HepG2 (cell line): ENCODE measurements at regions not wholly inside any gene's neighbourhood (a gene's known extent, or its start where the extent isn't known, plus 50 kb on each side); places are given as distances from the start of the nearest gene placed in this dataset.

Experiments
- ATAC-seq: fragments of 200-7000 bp; cut with Tn5 transposase; 3 replicates; pipeline ENCODE4 v1.9.1; 2020; ENCODE audit warnings: mild to moderate bottlenecking, moderate library complexity
- BruUV-seq: library from RNA; stranded (reverse); fragments of 400-500 nt; replicated peaks from 2 replicates; lab custom pipeline; 2021; lab: Mats Ljungman, UMichigan
- CTCF ChIA-PET: fragments of 300-600 bp; formaldehyde crosslinking; extraction: SDS; loops from one replicate; lab custom pipeline; 2021; ENCODE audit warnings: low total read pairs, inconsistent platforms, low intra/inter-chr PET ratio; lab: Yijun Ruan, JAX
- POLR2A ChIA-PET: fragments of 350-600 bp; sonication (Branson Sonifier 250); formaldehyde crosslinking; loops from one replicate; lab custom pipeline; 2020; ENCODE audit warnings: antibody characterized with exemption, inconsistent platforms; lab: Yijun Ruan, JAX
- DNase-seq: peaks from one replicate; pipeline ENCODE4 v3.0.0-alpha.2; 2015; ENCODE audit warnings: low spot score
- FAIRE-seq: peaks from 3 replicates; lab custom pipeline; 2011; peaks lifted over from hg19 to GRCh38; lab: Jason Lieb, UNC
- H2AFZ ChIP-seq: one replicate; pipeline ENCODE4 v1.6.1; 2011; ENCODE audit warnings: low read length, inconsistent platforms
- H3K27ac ChIP-seq: fragments of 300-600 bp; 3 replicates; pipeline ENCODE4 v1.8.0; 2011; ENCODE audit warnings: mixed run types, mild to moderate bottlenecking, mixed read lengths, low read length, inconsistent platforms; ENCODE audit not compliant: insufficient read depth; ENCODE audit errors: extremely low read length
- H3K27me3 ChIP-seq, 2 experiments: fragments of 200-600 bp in 1 of 2; 2 replicates in 1 of 2; 3 replicates in 1 of 2; pipeline versions ENCODE4 v1.6.0 to v1.8.0; 2011; ENCODE audit warnings: low read length in 2 of 2, mild to moderate bottlenecking in 2 of 2, moderate library complexity in 2 of 2, inconsistent platforms in 1 of 2; ENCODE audit not compliant: insufficient read depth in 2 of 2, control insufficient read depth in 1 of 2
- H3K36me3 ChIP-seq, 2 experiments: fragments of 200-600 bp in 1 of 2; replicated peaks in 1 of 2; 2 replicates in 1 of 2; 3 replicates in 1 of 2; pipeline versions ENCODE4 v1.5.1 to v1.8.0; 2011; ENCODE audit warnings: low read length in 2 of 2, inconsistent platforms in 1 of 2; ENCODE audit not compliant: insufficient read depth in 2 of 2, control insufficient read depth in 1 of 2
- H3K4me1 ChIP-seq: 2 replicates; pipeline ENCODE4 v1.5.1; 2012; ENCODE audit warnings: low read length, inconsistent platforms; ENCODE audit not compliant: insufficient read depth
- H3K4me2 ChIP-seq: 2 replicates; pipeline ENCODE4 v1.6.0; 2011; ENCODE audit warnings: low read depth, low read length, inconsistent platforms
- H3K4me3 ChIP-seq, 3 experiments: fragments of 200-600 bp in 1 of 3; sonication (generic), shearing (Covaris generic) in 1 of 3; replicated peaks in 1 of 3; 2 replicates each; pipeline ENCODE4 v1.5.1; 2011 to 2016; ENCODE audit warnings: low read length in 3 of 3, inconsistent platforms in 2 of 3, low read depth in 2 of 3, mild to moderate bottlenecking in 2 of 3, control low read depth in 1 of 3, mixed read lengths in 1 of 3; ENCODE audit not compliant: insufficient read depth in 1 of 3
- H3K79me2 ChIP-seq: one replicate; pipeline ENCODE4 v1.6.1; 2011; ENCODE audit warnings: low read length, inconsistent platforms; ENCODE audit not compliant: insufficient read depth
- H3K9ac ChIP-seq: 2 replicates; pipeline ENCODE4 v1.6.0; 2011; ENCODE audit warnings: mild to moderate bottlenecking, low read depth, low read length, inconsistent platforms; ENCODE audit not compliant: insufficient read depth
- H3K9me3 ChIP-seq: 2 replicates; pipeline ENCODE4 v1.5.1; 2012; ENCODE audit warnings: mild to moderate bottlenecking, low read length
- H4K20me1 ChIP-seq: 2 replicates; pipeline ENCODE4 v1.6.0; 2011; ENCODE audit warnings: inconsistent platforms, mild to moderate bottlenecking, low read length, moderate library complexity; ENCODE audit not compliant: insufficient read depth
- AHR ChIP-seq: IDR thresholded peaks from 2 replicates; pipeline ENCODE4 v1.6.1; 2018; ENCODE audit warnings: missing genetic modification reagents, missing compliant biosample characterization
- ATF7-NPFF ChIP-seq: sonication (generic); formaldehyde crosslinking; IDR thresholded peaks from 2 replicates; pipeline ENCODE4 v1.8.1; 2023; ENCODE audit warnings: mild to moderate bottlenecking, low read depth, missing genetic modification reagents, moderate library complexity
- ATM ChIP-seq: fragments of 450-650 bp; IDR thresholded peaks from 2 replicates; pipeline ENCODE4 v1.7.1; 2017; ENCODE audit warnings: mild to moderate bottlenecking, borderline replicate concordance
- FOXA3 ChIP-seq: IDR thresholded peaks from 2 replicates; pipeline ENCODE4 v1.6.1; 2016; ENCODE audit warnings: missing genetic modification reagents, missing compliant biosample characterization
- GTF3A ChIP-seq: sonication (generic); formaldehyde crosslinking; conservative IDR thresholded peaks from 2 replicates; pipeline ENCODE4 v1.4.0; 2020; ENCODE audit warnings: mild to moderate bottlenecking, missing genetic modification reagents
- HES4 ChIP-seq: sonication (generic); formaldehyde crosslinking; IDR thresholded peaks from 2 replicates; pipeline ENCODE4 v1.9.0; 2021; ENCODE audit warnings: mild to moderate bottlenecking, missing genetic modification reagents, borderline replicate concordance
- MXI1 ChIP-seq: IDR thresholded peaks from 3 replicates; pipeline ENCODE4 v1.6.1; 2012; ENCODE audit warnings: low read depth, low read length, inconsistent platforms, borderline replicate concordance
- MZF1 ChIP-seq: sonication (generic); formaldehyde crosslinking; IDR thresholded peaks from 2 replicates; pipeline ENCODE4 v1.8.1; 2023; ENCODE audit warnings: mild to moderate bottlenecking, missing genetic modification reagents, borderline replicate concordance
- NR3C1 ChIP-seq: sonication (generic); formaldehyde crosslinking; IDR thresholded peaks from 2 replicates; pipeline ENCODE4 v1.4.0; 2020; ENCODE audit warnings: missing genetic modification reagents
- SALL2 ChIP-seq: sonication (generic); formaldehyde crosslinking; IDR thresholded peaks from 2 replicates; pipeline ENCODE4 v1.8.1; 2023; ENCODE audit warnings: mild to moderate bottlenecking, missing genetic modification reagents, inconsistent platforms
- ZNF121 ChIP-seq: sonication (generic); formaldehyde crosslinking; IDR thresholded peaks from 2 replicates; pipeline ENCODE4 v1.5.0; 2020; ENCODE audit warnings: mild to moderate bottlenecking, missing genetic modification reagents
- ZNF136 ChIP-seq: sonication (generic); formaldehyde crosslinking; IDR thresholded peaks from 2 replicates; pipeline ENCODE4 v1.8.1; 2022; ENCODE audit warnings: low read depth, mild to moderate bottlenecking, moderate library complexity, missing genetic modification reagents
- ZNF296 ChIP-seq: sonication (generic); formaldehyde crosslinking; conservative IDR thresholded peaks from 2 replicates; pipeline ENCODE4 v1.5.0; 2020; ENCODE audit warnings: mild to moderate bottlenecking, missing genetic modification reagents
- ZNF543 ChIP-seq: sonication (generic); formaldehyde crosslinking; IDR thresholded peaks from 2 replicates; pipeline ENCODE4 v1.4.0; 2020; ENCODE audit warnings: mild to moderate bottlenecking, missing genetic modification reagents
- WGBS: methylation state at CpG from one replicate; pipeline ENCODE4 v1.1.6; 2017; ENCODE audit warnings: low lambda C conversion rate; 5-methylcytosine and 5-hydroxymethylcytosine counted together
- in situ Hi-C: cut with HindIII; loops from 2 replicates; pipeline ENCODE4 v1.10.0; 2017; ENCODE audit warnings: low pct_unique_long_range_greater_than_20kb; ENCODE audit not compliant: extremely low pct_ligation_motif_present
- intact Hi-C: fragments of 100-400 bp; cut with micrococcal nuclease; formaldehyde crosslinking; loops from one replicate; pipeline ENCODE4 v1.10.0; 2022; ENCODE audit not compliant: unreplicated experiment
- TF ChIP-seq, protein P1 (sequence below): sonication (generic); formaldehyde crosslinking; IDR thresholded peaks from 2 replicates; pipeline ENCODE4 v1.5.1; 2020; ENCODE audit warnings: mild to moderate bottlenecking, missing genetic modification reagents
- TF ChIP-seq, protein P2 (sequence below): IDR thresholded peaks from 2 replicates; pipeline ENCODE4 v1.6.1; 2016; ENCODE audit warnings: control low read depth

DNA sequence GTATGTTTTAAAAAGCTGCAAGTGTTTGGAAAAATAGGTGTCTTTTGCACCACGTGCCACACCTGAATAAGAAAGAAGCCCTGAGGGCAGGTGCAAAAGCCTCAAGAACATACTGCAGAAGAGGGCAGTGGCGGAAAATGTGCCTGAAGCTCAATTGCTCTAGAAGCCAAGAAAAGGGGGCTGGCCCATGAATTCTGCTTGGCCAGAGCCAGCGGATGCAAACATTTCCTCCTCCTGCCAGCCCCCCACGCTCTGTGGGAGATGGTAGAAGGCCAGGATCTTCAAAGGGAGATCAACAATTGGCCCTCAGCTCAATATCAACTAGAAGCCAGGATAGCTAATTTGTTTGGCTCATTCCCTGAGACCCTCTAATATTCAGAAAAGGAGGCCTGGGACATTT is 80.3 kb upstream of the TMEM132D start (continued):
- TF ChIP-seq, protein P1, sequence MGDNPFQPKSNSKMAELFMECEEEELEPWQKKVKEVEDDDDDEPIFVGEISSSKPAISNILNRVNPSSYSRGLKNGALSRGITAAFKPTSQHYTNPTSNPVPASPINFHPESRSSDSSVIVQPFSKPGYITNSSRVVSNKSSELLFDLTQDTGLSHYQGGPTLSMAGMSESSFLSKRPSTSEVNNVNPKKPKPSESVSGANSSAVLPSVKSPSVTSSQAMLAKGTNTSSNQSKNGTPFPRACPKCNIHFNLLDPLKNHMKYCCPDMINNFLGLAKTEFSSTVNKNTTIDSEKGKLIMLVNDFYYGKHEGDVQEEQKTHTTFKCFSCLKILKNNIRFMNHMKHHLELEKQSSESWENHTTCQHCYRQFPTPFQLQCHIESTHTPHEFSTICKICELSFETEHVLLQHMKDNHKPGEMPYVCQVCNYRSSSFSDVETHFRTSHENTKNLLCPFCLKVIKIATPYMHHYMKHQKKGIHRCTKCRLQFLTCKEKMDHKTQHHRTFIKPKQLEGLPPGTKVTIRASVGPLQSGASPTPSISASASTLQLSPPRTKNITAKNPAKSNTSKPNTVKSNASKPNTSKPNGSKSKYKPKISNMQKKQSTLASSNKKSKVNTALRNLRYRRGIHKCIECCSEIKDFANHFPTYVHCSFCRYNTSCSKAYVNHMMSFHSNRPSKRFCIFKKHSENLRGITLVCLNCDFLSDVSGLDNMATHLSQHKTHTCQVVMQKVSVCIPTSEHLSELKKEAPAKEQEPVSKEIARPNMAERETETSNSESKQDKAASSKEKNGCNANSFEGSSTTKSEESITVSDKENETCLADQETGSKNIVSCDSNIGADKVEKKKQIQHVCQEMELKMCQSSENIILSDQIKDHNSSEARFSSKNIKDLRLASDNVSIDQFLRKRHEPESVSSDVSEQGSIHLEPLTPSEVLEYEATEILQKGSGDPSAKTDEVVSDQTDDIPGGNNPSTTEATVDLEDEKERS = no peak
- TF ChIP-seq HES4 (CRISPR knock-in tag) (no peak), ZNF543 (CRISPR knock-in tag) (no peak), MZF1 (CRISPR knock-in tag) (no peak), ATM (no peak), FOXA3 (CRISPR knock-in tag) (no peak), ZNF121 (CRISPR knock-in tag) (no peak), ZNF136 (CRISPR knock-in tag) (no peak)
- TF ChIP-seq, protein P2, sequence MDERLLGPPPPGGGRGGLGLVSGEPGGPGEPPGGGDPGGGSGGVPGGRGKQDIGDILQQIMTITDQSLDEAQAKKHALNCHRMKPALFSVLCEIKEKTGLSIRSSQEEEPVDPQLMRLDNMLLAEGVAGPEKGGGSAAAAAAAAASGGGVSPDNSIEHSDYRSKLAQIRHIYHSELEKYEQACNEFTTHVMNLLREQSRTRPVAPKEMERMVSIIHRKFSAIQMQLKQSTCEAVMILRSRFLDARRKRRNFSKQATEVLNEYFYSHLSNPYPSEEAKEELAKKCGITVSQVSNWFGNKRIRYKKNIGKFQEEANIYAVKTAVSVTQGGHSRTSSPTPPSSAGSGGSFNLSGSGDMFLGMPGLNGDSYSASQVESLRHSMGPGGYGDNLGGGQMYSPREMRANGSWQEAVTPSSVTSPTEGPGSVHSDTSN (CRISPR knock-in tag) = no peak

DNA sequence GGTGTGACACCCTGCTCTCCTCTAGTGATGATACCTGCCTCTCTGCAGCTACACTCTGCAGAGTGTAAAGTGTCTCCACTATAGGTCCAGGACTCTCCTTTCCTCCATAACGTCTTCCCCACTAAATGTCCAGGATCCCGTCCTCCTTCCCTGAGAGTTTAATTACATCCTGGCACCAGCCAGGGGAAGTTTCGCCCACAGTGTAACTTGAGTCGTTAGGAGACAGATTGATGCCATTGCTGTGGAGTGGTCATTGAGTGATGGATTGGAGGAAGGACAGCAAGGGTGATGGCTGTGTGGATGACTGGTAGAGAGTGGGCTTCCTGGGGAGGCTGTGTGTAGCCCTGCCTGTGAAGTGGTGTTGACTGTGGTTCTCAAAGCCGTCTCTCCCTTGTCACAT is 84.0 kb upstream of the TMEM132D start:
- POLR2A ChIA-PET = no interaction called here
- in situ Hi-C loops = no loop called here
- Histone ChIP-seq H3K79me2 (no peaks in the 10 kb centered on the region), H4K20me1 (no peaks in the 10 kb centered on the region), H3K27me3 (no peaks in the 10 kb centered on the region; a peak in 1 of 5 replicates), H3K4me1 (no peaks in the 10 kb centered on the region), H3K36me3 (no peaks in the 10 kb centered on the region), H3K4me2 (no peak overlapping the region), H3K4me3 (no peak overlapping the region), H2AFZ (no peak overlapping the region), H3K27ac (no peak overlapping the region), H3K9me3 (no peaks in the 10 kb centered on the region; the same call in 1 of the 2 replicates), H3K9ac (no peak overlapping the region)
- no peak for ATAC-seq
- intact Hi-C loops = no loop called here
- no peak for DNase-seq
- 11% methylated on average over 5 of the region's 5 CpGs for WGBS
- FAIRE-seq = no peak
- CTCF ChIA-PET = no interaction called here
- BruUV-seq = no TSS peak
- TF ChIP-seq GTF3A (no peak), NR3C1 (CRISPR knock-in tag) (no peak), AHR (CRISPR knock-in tag) (no peak), ATF7-NPFF (CRISPR knock-in tag) (no peak), MXI1 (no peak), ZNF296 (CRISPR knock-in tag) (no peak), SALL2 (no peak)
